Tibial artery (tissue), 4 donors: ENCODE measurements at regions not wholly inside any gene's neighbourhood (a gene's known extent, or its start where the extent isn't known, plus 50 kb on each side); places are given as distances from the start of the nearest gene placed in this dataset.

Experiments
- DNase-seq, 2 donors: peaks; one replicate each; pipeline ENCODE4 v3.0.0-alpha.2; 2019
- H3K27ac ChIP-seq, 2 donors: fragments of 200-600 bp; sonication (generic) in 1 of 2; 1 replicate in 1 of 2; 2 replicates in 1 of 2; pipeline ENCODE4 v1.5.1; 2018 to 2019; ENCODE audit warnings: mild to moderate bottlenecking in 1 of 2
- H3K27me3 ChIP-seq, 2 donors: fragments of 200-600 bp; sonication (generic) in 1 of 2; one replicate each; pipeline versions ENCODE4 v1.5.1 to v1.6.0; 2016 to 2019
- H3K36me3 ChIP-seq, 3 donors: fragments of 200-600 bp; sonication (generic) in 2 of 3; one replicate each; pipeline ENCODE4 v1.5.1; 2016 to 2019; ENCODE audit warnings: mild to moderate bottlenecking in 2 of 3
- H3K4me1 ChIP-seq, 4 donors: fragments of 200-600 bp; sonication (generic) in 2 of 4; 1 replicate in 3 of 4; 2 replicates in 1 of 4; pipeline ENCODE4 v1.5.1; 2016 to 2019
- H3K4me3 ChIP-seq, 2 donors: fragments of 200-600 bp; sonication (generic) in 1 of 2; 1 replicate in 1 of 2; 2 replicates in 1 of 2; pipeline ENCODE4 v1.5.1; 2018 to 2019; ENCODE audit warnings: mild to moderate bottlenecking in 2 of 2
- H3K9me3 ChIP-seq, 3 donors: fragments of 200-600 bp; sonication (generic) in 1 of 3; one replicate each; pipeline ENCODE4 v1.5.1; 2016 to 2019
- CTCF ChIP-seq, 2 experiments: fragments of 200-600 bp in 1 of 2; fragments of 450-650 bp in 1 of 2; IDR thresholded peaks; one replicate each; pipeline ENCODE4 v1.5.1; 2017 to 2019; ENCODE audit warnings: antibody characterized with exemption in 2 of 2, mild to moderate bottlenecking in 1 of 2, moderate library complexity in 1 of 2
- intact Hi-C: fragments of 100-400 bp; cut with DNase I; formaldehyde crosslinking; loops from one replicate; pipeline ENCODE4 v1.15.0; 2023; ENCODE audit warnings: low total_unique reads

- no peak overlapping the region for H3K27ac ChIP-seq
- DNase-seq, result no peak
- TF ChIP-seq CTCF (IDR thresholded peaks at IDR 0.05), result no peak
- peaks cover 0 to 16% (median 0%) of the 10 kb centered on the region in 3 donors for H3K9me3 ChIP-seq
- no peaks in the 10 kb centered on the region for H3K4me1 ChIP-seq
- H3K36me3 ChIP-seq, result no peaks in the 10 kb centered on the region
- intact Hi-C loops, result no loop called here
- peaks cover 0 to 49% of the 10 kb centered on the region in 2 donors for H3K27me3 ChIP-seq
- H3K4me3 ChIP-seq, result no peak overlapping the region
Observed at GRCh38 chr21:43313939-43314405, 113.0 kb downstream of the SIK1 start.

GRCh38 chr21:43313221-43313938, 113.6 kb downstream of the SIK1 start:
- Histone ChIP-seq H3K36me3 (no peaks in the 10 kb centered on the region), H3K27me3 (peaks cover 0 to 43% of the 10 kb centered on the region in 2 donors), H3K9me3 (peaks cover 0 to 16% (median 0%) of the 10 kb centered on the region in 3 donors), H3K4me3 (no peak overlapping the region), H3K27ac (no peak overlapping the region), H3K4me1 (no peaks in the 10 kb centered on the region)
- intact Hi-C loops, result no loop called here
- no peak for DNase-seq
- no peak for TF ChIP-seq CTCF (IDR thresholded peaks at IDR 0.05)

GRCh38 chr21:43312751-43313169, 114.2 kb downstream of the SIK1 start:
- Histone ChIP-seq H3K36me3 (no peaks in the 10 kb centered on the region), H3K9me3 (peaks cover 0 to 10% (median 0%) of the 10 kb centered on the region in 3 donors), H3K27ac (no peak overlapping the region), H3K27me3 (peaks cover 0 to 38% of the 10 kb centered on the region in 2 donors), H3K4me3 (no peak overlapping the region), H3K4me1 (no peaks in the 10 kb centered on the region)
- no peak for TF ChIP-seq CTCF (IDR thresholded peaks at IDR 0.05)
- intact Hi-C loops, result no loop called here
- no peak for DNase-seq

- H3K27me3 ChIP-seq, result peaks cover 0 to 34% of the 10 kb centered on the region in 2 donors
- no peak overlapping the region for H3K4me3 ChIP-seq
- no peak for DNase-seq
- H3K9me3 ChIP-seq, result peaks cover 0 to 5% (median 0%) of the 10 kb centered on the region in 3 donors
- H3K4me1 ChIP-seq, result no peaks in the 10 kb centered on the region
- H3K36me3 ChIP-seq, result no peaks in the 10 kb centered on the region
- no peak overlapping the region for H3K27ac ChIP-seq
- intact Hi-C loops, result no loop called here
- TF ChIP-seq CTCF (IDR thresholded peaks at IDR 0.05), result no peak
Observed at GRCh38 chr21:43312011-43312410, 114.9 kb downstream of the SIK1 start.

- intact Hi-C loops, result no loop called here
- H3K4me1 ChIP-seq, result no peaks in the 10 kb centered on the region
- no peak for DNase-seq
Observed at GRCh38 chr21:43311301-43311817, 115.6 kb downstream of the SIK1 start.

More at GRCh38 chr21:43311301-43311817, 115.6 kb downstream of the SIK1 start:
- Histone ChIP-seq H3K36me3 (no peaks in the 10 kb centered on the region), H3K4me3 (no peak overlapping the region), H3K27ac (no peak overlapping the region), H3K27me3 (peaks cover 0 to 31% of the 10 kb centered on the region in 2 donors), H3K9me3 (no peaks in the 10 kb centered on the region)
- no peak for TF ChIP-seq CTCF (IDR thresholded peaks at IDR 0.05)
